HCT116 (cell line): ENCODE measurements at regions not wholly inside any gene's neighbourhood (a gene's known extent, or its start where the extent isn't known, plus 50 kb on each side); places are given as distances from the start of the nearest gene placed in this dataset.

Source experiments
- CEBPB ChIP-seq: IDR thresholded peaks from 2 replicates; pipeline ENCODE4 v1.6.1; 2012; ENCODE audit warnings: low read depth
- EGR1 ChIP-seq: IDR thresholded peaks from 2 replicates; pipeline ENCODE4 v1.6.1; 2012; ENCODE audit warnings: low read depth
- EZH2 ChIP-seq: fragments of 200-600 bp; sonication (generic); IDR thresholded peaks from 2 replicates; pipeline ENCODE4 v1.6.1; 2017; ENCODE audit warnings: antibody characterized with exemption, mixed run types
- EZH2phosphoT487 ChIP-seq: fragments of 200-600 bp; IDR thresholded peaks from 2 replicates; pipeline ENCODE4 v1.6.1; 2018; ENCODE audit warnings: antibody characterized with exemption, borderline replicate concordance
- POLR2A ChIP-seq: IDR thresholded peaks from 2 replicates; pipeline ENCODE4 v1.7.0; 2011; ENCODE audit warnings: borderline replicate concordance; ENCODE audit not compliant: insufficient read depth, insufficient read length; ENCODE audit errors: extremely low read depth
- POLR2AphosphoS5 ChIP-seq: IDR thresholded peaks from 2 replicates; pipeline ENCODE4 v1.6.1; 2011; ENCODE audit warnings: mild to moderate bottlenecking, low read depth, low read length, moderate library complexity
- SIN3A ChIP-seq: IDR thresholded peaks from 2 replicates; pipeline ENCODE4 v1.6.1; 2012; ENCODE audit warnings: low read depth
- SP1 ChIP-seq: IDR thresholded peaks from 2 replicates; pipeline ENCODE4 v1.6.1; 2012; ENCODE audit warnings: low read depth
- YY1 ChIP-seq: IDR thresholded peaks from 2 replicates; pipeline ENCODE4 v1.6.1; 2011; ENCODE audit warnings: low read length, low read depth, moderate library complexity, mild to moderate bottlenecking; ENCODE audit not compliant: insufficient replicate concordance; ENCODE audit errors: extremely low read depth
- ZNF274 ChIP-seq: fragments of 200-500 bp; sonication (Bioruptor generic); IDR thresholded peaks from 2 replicates; pipeline ENCODE4 v1.6.1; 2014; ENCODE audit warnings: mild to moderate bottlenecking, low read depth, low read length, inconsistent platforms
- TF ChIP-seq, protein P1 (sequence below), 3 experiments: fragments of 200-600 bp in 1 of 3; sonication (generic) in 1 of 3; IDR thresholded peaks in 2 of 3; conservative IDR thresholded peaks in 1 of 3; 2 replicates each; pipeline ENCODE4 v1.5.1; 2012 to 2017; ENCODE audit warnings: low read depth in 2 of 3, low read length in 2 of 3, antibody characterized with exemption in 1 of 3, borderline replicate concordance in 1 of 3, control low read depth in 1 of 3, mild to moderate bottlenecking in 1 of 3, mixed read lengths in 1 of 3, mixed run types in 1 of 3, moderate library complexity in 1 of 3; ENCODE audit not compliant: insufficient read depth in 1 of 3
- TF ChIP-seq, protein P2 (sequence below): IDR thresholded peaks from 2 replicates; pipeline ENCODE4 v1.6.1; 2012

DNA sequence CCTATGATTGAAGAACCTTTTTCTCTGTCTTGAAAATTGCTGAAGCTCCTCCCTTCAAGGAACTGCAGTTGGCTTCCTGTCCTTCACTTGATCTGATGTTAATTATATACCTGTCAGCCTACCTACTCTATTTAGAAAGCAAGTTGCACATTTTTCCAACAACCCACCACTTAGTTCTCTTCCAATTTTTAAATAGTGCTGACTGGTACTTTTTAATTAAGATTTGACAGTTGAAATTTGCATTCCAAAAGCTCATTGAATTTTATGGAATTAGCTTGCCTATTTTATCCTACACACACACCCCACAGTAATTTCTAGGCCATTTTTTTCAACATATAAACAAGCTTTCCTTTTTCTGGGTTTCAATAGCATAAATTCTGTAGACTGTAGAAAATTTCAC is 820.3 kb upstream of the FAT3 start:
- TF ChIP-seq EZH2, result no peak
- TF ChIP-seq, protein P1, sequence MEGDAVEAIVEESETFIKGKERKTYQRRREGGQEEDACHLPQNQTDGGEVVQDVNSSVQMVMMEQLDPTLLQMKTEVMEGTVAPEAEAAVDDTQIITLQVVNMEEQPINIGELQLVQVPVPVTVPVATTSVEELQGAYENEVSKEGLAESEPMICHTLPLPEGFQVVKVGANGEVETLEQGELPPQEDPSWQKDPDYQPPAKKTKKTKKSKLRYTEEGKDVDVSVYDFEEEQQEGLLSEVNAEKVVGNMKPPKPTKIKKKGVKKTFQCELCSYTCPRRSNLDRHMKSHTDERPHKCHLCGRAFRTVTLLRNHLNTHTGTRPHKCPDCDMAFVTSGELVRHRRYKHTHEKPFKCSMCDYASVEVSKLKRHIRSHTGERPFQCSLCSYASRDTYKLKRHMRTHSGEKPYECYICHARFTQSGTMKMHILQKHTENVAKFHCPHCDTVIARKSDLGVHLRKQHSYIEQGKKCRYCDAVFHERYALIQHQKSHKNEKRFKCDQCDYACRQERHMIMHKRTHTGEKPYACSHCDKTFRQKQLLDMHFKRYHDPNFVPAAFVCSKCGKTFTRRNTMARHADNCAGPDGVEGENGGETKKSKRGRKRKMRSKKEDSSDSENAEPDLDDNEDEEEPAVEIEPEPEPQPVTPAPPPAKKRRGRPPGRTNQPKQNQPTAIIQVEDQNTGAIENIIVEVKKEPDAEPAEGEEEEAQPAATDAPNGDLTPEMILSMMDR (IDR thresholded peaks at IDR 0.05 in 2 of 3, conservative IDR thresholded peaks at IDR 0.05 in 1 of 3; ENCODE audit: borderline replicate concordance in 1 of 3, insufficient read depth in 1 of 3, low read depth in 2 of 3, low read length in 2 of 3), result no peak
- TF ChIP-seq CEBPB, result no peak
- no peak for TF ChIP-seq EGR1
- TF ChIP-seq SP1, result no peak
- TF ChIP-seq ZNF274, result no peak
- no peak for TF ChIP-seq POLR2A
- TF ChIP-seq YY1, result no peak
- TF ChIP-seq, protein P2, sequence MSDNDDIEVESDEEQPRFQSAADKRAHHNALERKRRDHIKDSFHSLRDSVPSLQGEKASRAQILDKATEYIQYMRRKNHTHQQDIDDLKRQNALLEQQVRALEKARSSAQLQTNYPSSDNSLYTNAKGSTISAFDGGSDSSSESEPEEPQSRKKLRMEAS, result no peak
- no peak for TF ChIP-seq SIN3A
- TF ChIP-seq EZH2phosphoT487, result no peak
- no peak for TF ChIP-seq POLR2AphosphoS5
